Uterus (tissue), 2 donors: ENCODE measurements at regions not wholly inside any gene's neighbourhood (a gene's known extent, or its start where the extent isn't known, plus 50 kb on each side); places are given as distances from the start of the nearest gene placed in this dataset.

Experiments used
- POLR2A ChIP-seq, 2 donors: fragments of 450-650 bp; IDR thresholded peaks; one replicate each; pipeline ENCODE4 v1.6.1; 2016; ENCODE audit warnings: antibody characterized with exemption in 2 of 2, mild to moderate bottlenecking in 1 of 2, moderate library complexity in 1 of 2
- TF ChIP-seq, protein P1 (sequence below), 4 experiments: fragments of 200-600 bp in 2 of 4; fragments of 450-650 bp in 2 of 4; sonication (generic) in 2 of 4; IDR thresholded peaks; one replicate each; pipeline ENCODE4 v1.5.1; 2016 to 2019; ENCODE audit warnings: antibody characterized with exemption in 4 of 4, mild to moderate bottlenecking in 2 of 4, moderate library complexity in 1 of 4

GRCh38 chr1:212207822-212208520 is 77.2 kb upstream of the PPP2R5A start:
- TF ChIP-seq, protein P1, sequence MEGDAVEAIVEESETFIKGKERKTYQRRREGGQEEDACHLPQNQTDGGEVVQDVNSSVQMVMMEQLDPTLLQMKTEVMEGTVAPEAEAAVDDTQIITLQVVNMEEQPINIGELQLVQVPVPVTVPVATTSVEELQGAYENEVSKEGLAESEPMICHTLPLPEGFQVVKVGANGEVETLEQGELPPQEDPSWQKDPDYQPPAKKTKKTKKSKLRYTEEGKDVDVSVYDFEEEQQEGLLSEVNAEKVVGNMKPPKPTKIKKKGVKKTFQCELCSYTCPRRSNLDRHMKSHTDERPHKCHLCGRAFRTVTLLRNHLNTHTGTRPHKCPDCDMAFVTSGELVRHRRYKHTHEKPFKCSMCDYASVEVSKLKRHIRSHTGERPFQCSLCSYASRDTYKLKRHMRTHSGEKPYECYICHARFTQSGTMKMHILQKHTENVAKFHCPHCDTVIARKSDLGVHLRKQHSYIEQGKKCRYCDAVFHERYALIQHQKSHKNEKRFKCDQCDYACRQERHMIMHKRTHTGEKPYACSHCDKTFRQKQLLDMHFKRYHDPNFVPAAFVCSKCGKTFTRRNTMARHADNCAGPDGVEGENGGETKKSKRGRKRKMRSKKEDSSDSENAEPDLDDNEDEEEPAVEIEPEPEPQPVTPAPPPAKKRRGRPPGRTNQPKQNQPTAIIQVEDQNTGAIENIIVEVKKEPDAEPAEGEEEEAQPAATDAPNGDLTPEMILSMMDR (IDR thresholded peaks at IDR 0.05) = no peak
- no peak for TF ChIP-seq POLR2A (IDR thresholded peaks at IDR 0.05)
